ENCODE measurements at regions not wholly inside any gene's neighbourhood (a gene's known extent, or its start where the extent isn't known, plus 50 kb on each side); places are given as distances from the start of the nearest gene placed in this dataset.

DNA sequence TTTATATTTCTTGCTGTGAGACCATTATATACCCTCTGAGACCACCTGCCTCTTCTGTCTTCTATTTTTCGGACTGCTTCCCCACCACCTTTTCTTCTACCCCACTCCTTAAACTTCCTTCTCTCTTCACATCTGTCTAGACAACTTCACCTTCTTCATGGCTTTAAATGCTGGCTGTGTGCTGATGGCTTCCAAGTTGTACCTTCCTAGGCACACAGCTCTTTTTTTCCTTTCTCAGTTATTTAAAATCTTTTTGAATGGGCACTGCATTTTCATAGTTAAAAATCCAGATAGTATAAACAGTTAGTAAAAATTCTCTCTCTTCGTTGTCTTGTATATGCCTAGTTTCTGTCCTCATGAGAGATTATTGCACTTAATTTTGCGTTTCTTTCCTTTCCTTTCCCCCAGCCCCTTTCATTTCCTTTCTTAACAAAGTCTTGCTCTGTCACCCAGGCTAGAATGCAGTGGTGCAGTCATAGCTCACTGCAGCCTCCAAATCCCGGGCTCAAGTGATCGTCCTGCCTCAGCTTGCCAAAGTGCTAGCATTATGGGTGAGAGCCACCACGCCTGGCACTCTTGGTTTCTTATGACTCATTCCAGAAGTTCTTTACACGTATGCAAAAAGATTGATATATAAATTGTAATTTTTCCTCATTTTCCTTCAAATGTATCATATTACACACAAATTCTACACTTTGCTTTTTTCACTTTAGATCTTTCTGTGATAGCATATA is 114.3 kb downstream of the NPIPB5 start:
- TF ChIP-seq, protein P1, sequence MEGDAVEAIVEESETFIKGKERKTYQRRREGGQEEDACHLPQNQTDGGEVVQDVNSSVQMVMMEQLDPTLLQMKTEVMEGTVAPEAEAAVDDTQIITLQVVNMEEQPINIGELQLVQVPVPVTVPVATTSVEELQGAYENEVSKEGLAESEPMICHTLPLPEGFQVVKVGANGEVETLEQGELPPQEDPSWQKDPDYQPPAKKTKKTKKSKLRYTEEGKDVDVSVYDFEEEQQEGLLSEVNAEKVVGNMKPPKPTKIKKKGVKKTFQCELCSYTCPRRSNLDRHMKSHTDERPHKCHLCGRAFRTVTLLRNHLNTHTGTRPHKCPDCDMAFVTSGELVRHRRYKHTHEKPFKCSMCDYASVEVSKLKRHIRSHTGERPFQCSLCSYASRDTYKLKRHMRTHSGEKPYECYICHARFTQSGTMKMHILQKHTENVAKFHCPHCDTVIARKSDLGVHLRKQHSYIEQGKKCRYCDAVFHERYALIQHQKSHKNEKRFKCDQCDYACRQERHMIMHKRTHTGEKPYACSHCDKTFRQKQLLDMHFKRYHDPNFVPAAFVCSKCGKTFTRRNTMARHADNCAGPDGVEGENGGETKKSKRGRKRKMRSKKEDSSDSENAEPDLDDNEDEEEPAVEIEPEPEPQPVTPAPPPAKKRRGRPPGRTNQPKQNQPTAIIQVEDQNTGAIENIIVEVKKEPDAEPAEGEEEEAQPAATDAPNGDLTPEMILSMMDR (IDR thresholded peaks at IDR 0.05; ENCODE audit: insufficient read depth, low read length, missing control alignments), result no peak
- H3K4me3 ChIP-seq (ENCODE audit: low read depth, low read length), result no peak overlapping the region
- ChIA-PET CTCF (no interaction called here), POLR2A (no interaction called here)
- no peak for DNase-seq (ENCODE audit: low read depth, low spot score)

DNA sequence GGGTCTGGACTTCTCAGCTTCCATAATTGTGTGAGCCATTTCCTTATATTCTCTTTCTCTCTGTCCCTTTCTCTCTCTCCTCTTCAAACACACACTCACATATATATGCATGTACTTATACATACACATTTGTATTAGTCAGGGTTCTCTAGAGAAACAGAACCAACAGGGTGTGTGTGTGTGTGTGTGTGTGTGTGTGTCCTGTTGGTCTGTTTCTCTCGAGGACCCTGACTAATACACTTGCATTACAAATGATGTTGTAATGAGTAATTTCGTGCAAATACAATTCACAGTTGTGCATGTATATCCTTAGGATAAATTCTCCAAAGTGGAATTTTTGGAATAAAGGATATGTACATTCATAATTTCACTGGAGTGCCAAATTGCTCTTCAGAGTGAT is 115.3 kb downstream of the NPIPB5 start:
- ChIA-PET CTCF (interaction anchor here (0.7 kb wide), 1 partner anchor 11 kb away, joined by 3 read pairs; no protein-coding TSS in a partner anchor), POLR2A (no interaction called here)
- DNase-seq (ENCODE audit: low read depth, low spot score), result no peak
- H3K4me3 ChIP-seq (ENCODE audit: low read depth, low read length), result no peak overlapping the region
- TF ChIP-seq, protein P1 (IDR thresholded peaks at IDR 0.05; ENCODE audit: insufficient read depth, low read length, missing control alignments), result no peak

DNA sequence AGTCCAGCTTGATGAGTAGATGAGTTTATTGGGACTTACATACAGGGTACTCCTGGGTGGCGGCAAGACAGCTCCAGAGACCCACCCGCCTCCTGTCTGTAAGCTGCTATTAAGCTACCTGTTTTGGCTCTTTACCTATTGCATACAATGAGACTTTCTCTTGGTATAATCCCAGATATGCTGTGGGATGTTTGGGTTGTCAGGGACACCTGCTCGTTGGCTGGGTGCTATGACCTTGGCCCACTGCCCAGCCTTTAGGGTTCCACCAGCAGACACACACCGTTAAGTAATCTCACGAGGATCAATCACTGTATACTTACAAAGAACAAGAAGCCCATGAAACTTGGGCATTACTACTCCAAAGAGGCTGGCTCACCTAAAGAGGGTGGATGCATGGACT is 116.4 kb downstream of the NPIPB5 start:
- TF ChIP-seq, protein P1 (IDR thresholded peaks at IDR 0.05; ENCODE audit: insufficient read depth, low read length, missing control alignments), result no peak
- no peak overlapping the region for H3K4me3 ChIP-seq (ENCODE audit: low read depth, low read length)
- DNase-seq (ENCODE audit: low read depth, low spot score), result no peak
- POLR2A ChIA-PET, result no interaction called here
- CTCF ChIA-PET, result no interaction called here

DNA sequence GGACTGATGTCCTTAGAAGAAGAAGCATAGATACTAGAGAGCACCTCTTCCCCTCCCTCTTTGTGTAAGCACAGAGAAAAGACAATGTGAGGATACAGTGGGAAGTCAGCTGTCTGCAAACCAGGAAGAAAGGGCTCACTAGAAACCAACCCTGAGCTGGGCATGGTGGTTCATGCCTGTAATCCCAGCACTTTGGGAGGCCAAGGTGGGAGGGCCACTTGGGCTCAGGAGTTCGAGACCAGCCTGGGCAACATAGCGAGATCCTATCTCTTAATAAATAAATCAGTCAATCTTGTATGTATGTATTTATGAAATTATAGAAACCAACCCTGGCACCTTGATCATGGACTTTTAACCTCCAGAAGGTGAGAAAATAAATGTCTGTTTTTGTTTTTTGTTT is 118.3 kb downstream of the NPIPB5 start:
- DNase-seq (ENCODE audit: low read depth, low spot score), result no peak
- TF ChIP-seq, protein P1 (IDR thresholded peaks at IDR 0.05; ENCODE audit: insufficient read depth, low read length, missing control alignments), result no peak
- POLR2A ChIA-PET, result no interaction called here
- H3K4me3 ChIP-seq (ENCODE audit: low read depth, low read length), result no peak overlapping the region
- CTCF ChIA-PET, result interaction anchor here (1.4 kb wide), 1 partner anchor 13 kb away, joined by 3 read pairs; no protein-coding TSS in a partner anchor

DNA sequence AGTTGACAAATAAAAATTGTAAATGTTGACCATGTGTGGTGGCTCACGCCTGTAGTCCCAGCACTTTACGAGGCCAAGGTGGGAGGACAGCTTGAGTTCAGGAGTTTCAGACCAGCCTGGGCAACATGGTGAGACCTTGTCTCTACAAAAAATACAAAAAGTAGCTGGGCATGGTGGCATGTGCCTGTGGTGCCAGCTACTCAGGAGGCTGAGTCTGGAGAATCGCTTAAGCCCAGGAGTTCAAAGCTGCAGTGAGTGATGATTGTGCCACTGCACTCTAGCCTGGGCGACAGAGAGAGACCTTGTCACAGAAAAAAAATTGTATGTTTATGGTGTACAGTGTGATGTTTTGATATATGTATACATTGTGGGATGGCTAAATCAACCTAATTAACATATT is 119.6 kb downstream of the NPIPB5 start:
- ChIA-PET POLR2A (no interaction called here), CTCF (interaction anchor here (0.5 to 1.4 kb wide), 4 partner anchors 10 to 24 kb away, joined by 3 to 4 read pairs (median 3); no protein-coding TSS in a partner anchor)

DNA sequence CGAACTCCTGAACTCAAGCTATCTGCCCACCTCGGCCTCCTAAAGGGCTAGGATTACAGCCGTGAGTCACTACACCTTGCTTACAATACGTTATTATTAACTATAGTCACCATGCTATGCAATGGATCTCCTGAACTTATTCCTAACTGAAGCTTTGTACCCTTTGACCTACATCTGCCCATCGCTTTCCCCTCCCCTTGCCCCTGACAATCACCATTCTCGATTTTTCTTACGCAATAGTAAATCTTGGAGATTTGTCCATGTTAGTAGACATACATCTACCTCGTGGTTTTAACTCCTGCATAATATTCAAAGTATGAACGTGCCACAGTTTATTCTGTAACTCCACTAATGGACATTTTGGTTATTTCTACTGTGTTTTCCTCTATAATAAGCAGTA is 120.6 kb downstream of the NPIPB5 start:
- POLR2A ChIA-PET, result interaction anchor here (0.5 kb wide), 1 partner anchor 14 kb away, joined by 3 read pairs; no protein-coding TSS in a partner anchor
- TF ChIP-seq, protein P1 (IDR thresholded peaks at IDR 0.05; ENCODE audit: insufficient read depth, low read length, missing control alignments), result no peak
- no peak overlapping the region for H3K4me3 ChIP-seq (ENCODE audit: low read depth, low read length)
- CTCF ChIA-PET, result no interaction called here
- no peak for DNase-seq (ENCODE audit: low read depth, low spot score)

More for the DNA sequence above, 119.6 kb downstream of the NPIPB5 start:
- TF ChIP-seq, protein P1 (IDR thresholded peaks at IDR 0.05; ENCODE audit: insufficient read depth, low read length, missing control alignments), result no peak
- DNase-seq (ENCODE audit: low read depth, low spot score), result no peak
- no peak overlapping the region for H3K4me3 ChIP-seq (ENCODE audit: low read depth, low read length)

Measured in AG04449 (cell line).